Peyer's patch (tissue), 4 donors: ENCODE measurements at regions not wholly inside any gene's neighbourhood (a gene's known extent, or its start where the extent isn't known, plus 50 kb on each side); places are given as distances from the start of the nearest gene placed in this dataset.

Source experiments
- POLR2A ChIP-seq, 2 donors: fragments of 450-650 bp; IDR thresholded peaks; one replicate each; pipeline ENCODE4 v1.5.1; 2017; ENCODE audit warnings: antibody characterized with exemption in 2 of 2, mild to moderate bottlenecking in 2 of 2, moderate library complexity in 2 of 2
- TF ChIP-seq, protein P1 (sequence below), 6 experiments: fragments of 450-650 bp in 4 of 6; fragments of 200-600 bp in 2 of 6; sonication (generic) in 1 of 6; IDR thresholded peaks; one replicate each; pipeline ENCODE4 v1.5.1; 2017 to 2019; ENCODE audit warnings: antibody characterized with exemption in 6 of 6, mild to moderate bottlenecking in 3 of 6, moderate library complexity in 1 of 6

DNA sequence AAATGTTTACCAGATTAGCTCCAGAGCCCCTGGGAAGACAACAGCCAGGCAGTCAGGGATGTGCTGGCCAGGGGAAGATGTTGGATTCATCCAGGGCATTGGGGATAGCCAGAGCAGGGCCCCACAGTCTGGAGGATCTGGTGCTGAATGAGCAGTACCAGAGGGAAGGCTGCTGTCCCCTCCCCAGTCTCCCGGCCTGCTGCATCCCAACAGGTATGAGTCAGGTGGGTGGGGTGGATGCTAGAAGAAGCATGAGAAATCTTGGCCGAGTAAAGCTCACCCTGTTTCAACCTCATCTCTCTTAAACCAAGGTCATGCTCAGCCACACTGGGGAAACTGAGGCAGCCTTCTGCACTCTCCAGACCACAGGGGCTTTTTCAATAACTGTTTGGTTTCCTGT is 71.9 kb upstream of the SEC14L1 start:
- TF ChIP-seq, protein P1, sequence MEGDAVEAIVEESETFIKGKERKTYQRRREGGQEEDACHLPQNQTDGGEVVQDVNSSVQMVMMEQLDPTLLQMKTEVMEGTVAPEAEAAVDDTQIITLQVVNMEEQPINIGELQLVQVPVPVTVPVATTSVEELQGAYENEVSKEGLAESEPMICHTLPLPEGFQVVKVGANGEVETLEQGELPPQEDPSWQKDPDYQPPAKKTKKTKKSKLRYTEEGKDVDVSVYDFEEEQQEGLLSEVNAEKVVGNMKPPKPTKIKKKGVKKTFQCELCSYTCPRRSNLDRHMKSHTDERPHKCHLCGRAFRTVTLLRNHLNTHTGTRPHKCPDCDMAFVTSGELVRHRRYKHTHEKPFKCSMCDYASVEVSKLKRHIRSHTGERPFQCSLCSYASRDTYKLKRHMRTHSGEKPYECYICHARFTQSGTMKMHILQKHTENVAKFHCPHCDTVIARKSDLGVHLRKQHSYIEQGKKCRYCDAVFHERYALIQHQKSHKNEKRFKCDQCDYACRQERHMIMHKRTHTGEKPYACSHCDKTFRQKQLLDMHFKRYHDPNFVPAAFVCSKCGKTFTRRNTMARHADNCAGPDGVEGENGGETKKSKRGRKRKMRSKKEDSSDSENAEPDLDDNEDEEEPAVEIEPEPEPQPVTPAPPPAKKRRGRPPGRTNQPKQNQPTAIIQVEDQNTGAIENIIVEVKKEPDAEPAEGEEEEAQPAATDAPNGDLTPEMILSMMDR (IDR thresholded peaks at IDR 0.05) = no peak
- no peak for TF ChIP-seq POLR2A (IDR thresholded peaks at IDR 0.05)
